ENCODE measurements at regions not wholly inside any gene's neighbourhood (a gene's known extent, or its start where the extent isn't known, plus 50 kb on each side); places are given as distances from the start of the nearest gene placed in this dataset.

- H3K36me3 ChIP-seq (ENCODE audit: control insufficient read depth, insufficient read depth, low read length), result no peaks in the 10 kb centered on the region
- TF ChIP-seq CTCF (IDR thresholded peaks at IDR 0.05; ENCODE audit: insufficient read depth, low read depth, low read length), result no peak
- POLR2A ChIA-PET, result no interaction called here
- no peak for DNase-seq (ENCODE audit: low read depth)
- no peak overlapping the region for H3K4me3 ChIP-seq (ENCODE audit: low read depth, low read length)
- no peaks in the 10 kb centered on the region for H3K27me3 ChIP-seq (ENCODE audit: control insufficient read depth, insufficient read depth, low read length)
- CTCF ChIA-PET, result interaction anchor here (0.9 to 1.0 kb wide), 2 partner anchors 9 to 16 kb away, joined by 3 read pairs; no protein-coding TSS in a partner anchor
Measured at GRCh38 chr13:50326271-50326670, 311.0 kb downstream of the KCNRG start.

GRCh38 chr13:50326811-50327210 is 311.6 kb downstream of the KCNRG start:
- Histone ChIP-seq H3K36me3 (ENCODE audit: control insufficient read depth, insufficient read depth, low read length) (no peaks in the 10 kb centered on the region), H3K4me3 (ENCODE audit: low read depth, low read length) (no peak overlapping the region), H3K27me3 (ENCODE audit: control insufficient read depth, insufficient read depth, low read length) (no peaks in the 10 kb centered on the region)
- CTCF ChIA-PET, result interaction anchor here (0.9 to 1.0 kb wide), 2 partner anchors 8 to 16 kb away, joined by 3 read pairs; no protein-coding TSS in a partner anchor
- POLR2A ChIA-PET, result no interaction called here
- no peak for TF ChIP-seq CTCF (IDR thresholded peaks at IDR 0.05; ENCODE audit: insufficient read depth, low read depth, low read length)
- no peak for DNase-seq (ENCODE audit: low read depth)

- Histone ChIP-seq H3K27me3 (ENCODE audit: control insufficient read depth, insufficient read depth, low read length) (no peaks in the 10 kb centered on the region), H3K4me3 (ENCODE audit: low read depth, low read length) (no peak overlapping the region), H3K36me3 (ENCODE audit: control insufficient read depth, insufficient read depth, low read length) (no peaks in the 10 kb centered on the region)
- ChIA-PET POLR2A (no interaction called here), CTCF (interaction anchor here (0.7 to 1.3 kb wide), 2 partner anchors 8 to 25 kb away, joined by 3 read pairs; no protein-coding TSS in a partner anchor)
- no peak for TF ChIP-seq CTCF (IDR thresholded peaks at IDR 0.05; ENCODE audit: insufficient read depth, low read depth, low read length)
- no peak for DNase-seq (ENCODE audit: low read depth)
Measured at GRCh38 chr13:50334115-50334778, 319.0 kb downstream of the KCNRG start.

- TF ChIP-seq CTCF (IDR thresholded peaks at IDR 0.05; ENCODE audit: insufficient read depth, low read depth, low read length), result no peak
- POLR2A ChIA-PET, result no interaction called here
- DNase-seq (ENCODE audit: low read depth), result no peak
- CTCF ChIA-PET, result interaction anchor here (0.7 to 1.3 kb wide), 2 partner anchors 8 to 24 kb away, joined by 3 read pairs; no protein-coding TSS in a partner anchor
- H3K36me3 ChIP-seq (ENCODE audit: control insufficient read depth, insufficient read depth, low read length), result no peaks in the 10 kb centered on the region
- peaks cover 1% of the 10 kb centered on the region; the same call in 1 of the 2 replicates for H3K27me3 ChIP-seq (ENCODE audit: control insufficient read depth, insufficient read depth, low read length)
- no peak overlapping the region for H3K4me3 ChIP-seq (ENCODE audit: low read depth, low read length)
Measured at GRCh38 chr13:50334944-50335343, 319.7 kb downstream of the KCNRG start.

- ChIA-PET CTCF (no interaction called here), POLR2A (no interaction called here)
- TF ChIP-seq CTCF (IDR thresholded peaks at IDR 0.05; ENCODE audit: insufficient read depth, low read depth, low read length), result no peak
- Histone ChIP-seq H3K27me3 (ENCODE audit: control insufficient read depth, insufficient read depth, low read length) (peaks cover 1% of the 10 kb centered on the region; the same call in 1 of the 2 replicates), H3K4me3 (ENCODE audit: low read depth, low read length) (no peak overlapping the region), H3K36me3 (ENCODE audit: control insufficient read depth, insufficient read depth, low read length) (no peaks in the 10 kb centered on the region)
- DNase-seq (ENCODE audit: low read depth), result no peak
Measured at GRCh38 chr13:50339271-50339670, 324.0 kb downstream of the KCNRG start.

Measured in BJ (cell line).